Prostate gland (tissue), 2 donors: ENCODE measurements at regions not wholly inside any gene's neighbourhood (a gene's known extent, or its start where the extent isn't known, plus 50 kb on each side); places are given as distances from the start of the nearest gene placed in this dataset.

Experiments used
- CTCF ChIP-seq, 4 experiments: fragments of 200-600 bp in 2 of 4; fragments of 450-650 bp in 2 of 4; sonication (generic) in 2 of 4; IDR thresholded peaks; 1 replicate in 3 of 4; 2 replicates in 1 of 4; pipeline ENCODE4 v1.5.1; 2016 to 2019; ENCODE audit warnings: antibody characterized with exemption in 4 of 4, mild to moderate bottlenecking in 2 of 4, moderate library complexity in 2 of 4
- POLR2AphosphoS5 ChIP-seq: sonication (generic); formaldehyde crosslinking; IDR thresholded peaks from one replicate; pipeline ENCODE4 v1.6.1; 2017; ENCODE audit warnings: antibody characterized with exemption

GRCh38 chr4:30269850-30270249, 450.3 kb upstream of the PCDH7 start:
- TF ChIP-seq CTCF (IDR thresholded peaks at IDR 0.05) (peak in 2 of 4 experiments; percentile 25 to 41), POLR2AphosphoS5 (no peak)
